B cell (primary cell): ENCODE measurements at regions not wholly inside any gene's neighbourhood (a gene's known extent, or its start where the extent isn't known, plus 50 kb on each side); places are given as distances from the start of the nearest gene placed in this dataset.

Source experiments
- ATAC-seq: fragments of 200-7000 bp; cut with Tn5 transposase; one replicate; pipeline ENCODE4 v1.10.0; 2021; ENCODE audit warnings: low read depth, mild to moderate bottlenecking, moderate number of reproducible peaks, moderate library complexity
- CTCF ChIA-PET: fragments of 350-600 bp; sonication (Branson Sonifier 250); formaldehyde crosslinking; loops from one replicate; lab custom pipeline; 2021; ENCODE audit warnings: antibody characterized with exemption, inconsistent platforms; lab: Charles Lee
- POLR2A ChIA-PET: fragments of 350-600 bp; sonication (Branson Sonifier 250); formaldehyde crosslinking; loops from one replicate; lab custom pipeline; 2021; ENCODE audit warnings: antibody characterized with exemption; lab: Charles Lee
- DNase-seq: peaks from one replicate; pipeline ENCODE4 v3.0.0; 2013
- H2AFZ ChIP-seq: 2 replicates; pipeline ENCODE4 v1.6.1; 2012; ENCODE audit warnings: mild to moderate bottlenecking, low read depth, low read length; ENCODE audit not compliant: insufficient read depth, poor library complexity, severe bottlenecking
- H3K27ac ChIP-seq, 2 donors: 1 replicate in 1 of 2; 2 replicates in 1 of 2; pipeline ENCODE4 v1.5.1; 2012 to 2013; ENCODE audit warnings: low read length in 2 of 2, mild to moderate bottlenecking in 2 of 2, moderate library complexity in 1 of 2
- H3K27me3 ChIP-seq, 4 experiments: fragments of 200-600 bp in 1 of 4; sonication (generic) in 1 of 4; replicated peaks in 1 of 4; 1 replicate in 2 of 4; 2 replicates in 2 of 4; pipeline versions ENCODE4 v1.6.1 to v1.7.0; 2013 to 2016; ENCODE audit warnings: low read length in 3 of 4, mild to moderate bottlenecking in 2 of 4, mixed read lengths in 1 of 4, moderate library complexity in 1 of 4; ENCODE audit not compliant: insufficient read depth in 4 of 4, control insufficient read depth in 3 of 4; ENCODE audit errors: control extremely low read depth in 1 of 4
- H3K36me3 ChIP-seq, 2 experiments: replicated peaks in 1 of 2; 1 replicate in 1 of 2; 2 replicates in 1 of 2; pipeline versions ENCODE4 v1.6.1 to v1.7.1; 2013; ENCODE audit warnings: low read length in 1 of 2; ENCODE audit not compliant: insufficient read depth in 2 of 2, control insufficient read depth in 1 of 2; ENCODE audit errors: control extremely low read depth in 1 of 2, extremely low read depth in 1 of 2
- H3K4me1 ChIP-seq, 2 donors: fragments of 200-600 bp in 1 of 2; sonication (generic) in 1 of 2; 1 replicate in 1 of 2; 2 replicates in 1 of 2; pipeline versions ENCODE4 v1.5.1 to v1.6.1; 2013 to 2017; ENCODE audit warnings: low read length in 2 of 2; ENCODE audit not compliant: control insufficient read depth in 2 of 2, insufficient read depth in 2 of 2
- H3K4me2 ChIP-seq: replicated peaks from 2 replicates; pipeline ENCODE3; 2012; ENCODE audit warnings: mild to moderate bottlenecking, low read depth, low read length; ENCODE audit not compliant: poor library complexity, severe bottlenecking
- H3K4me3 ChIP-seq, 5 experiments: fragments of 200-600 bp in 1 of 5; sonication (generic) in 1 of 5; 1 replicate in 3 of 5; 2 replicates in 2 of 5; pipeline versions ENCODE4 v1.5.1 to v1.7.0; 2011 to 2016; ENCODE audit warnings: low read length in 4 of 5, mild to moderate bottlenecking in 4 of 5, low read depth in 2 of 5, control low read depth in 1 of 5, moderate library complexity in 1 of 5; ENCODE audit not compliant: insufficient read depth in 1 of 5; ENCODE audit errors: control extremely low read depth in 1 of 5, extremely low read depth in 1 of 5
- H3K79me2 ChIP-seq: fragments of 200-600 bp; sonication (generic); one replicate; pipeline ENCODE4 v1.6.0; 2016; ENCODE audit warnings: low read length; ENCODE audit not compliant: control insufficient read depth, insufficient read depth
- H3K9ac ChIP-seq: fragments of 200-600 bp; sonication (generic); 2 replicates; pipeline ENCODE4 v1.6.1; 2017; ENCODE audit warnings: mild to moderate bottlenecking, low read length, moderate library complexity
- H3K9me3 ChIP-seq, 3 donors: one replicate each; pipeline versions ENCODE4 v1.6.1 to v1.7.1; 2013; ENCODE audit warnings: low read length in 2 of 3; ENCODE audit not compliant: control insufficient read depth in 2 of 3, insufficient read depth in 1 of 3; ENCODE audit errors: control extremely low read depth in 1 of 3
- H4K20me1 ChIP-seq: 2 replicates; pipeline ENCODE4 v1.6.0; 2012; ENCODE audit warnings: mild to moderate bottlenecking, low read length; ENCODE audit not compliant: insufficient read depth, control insufficient read depth, poor library complexity, severe bottlenecking
- H3K27ac Mint-ChIP-seq: one replicate; pipeline ENCODE4 v1.8.0; 2021; ENCODE audit warnings: mixed read lengths
- H3K27me3 Mint-ChIP-seq: one replicate; pipeline ENCODE4 v1.8.0; 2021; ENCODE audit warnings: mixed read lengths
- H3K4me1 Mint-ChIP-seq: one replicate; pipeline ENCODE4 v1.8.0; 2021; ENCODE audit warnings: mixed read lengths
- H3K4me3 Mint-ChIP-seq: one replicate; pipeline ENCODE4 v1.8.0; 2021; ENCODE audit warnings: mixed read lengths
- H3K9me3 Mint-ChIP-seq: one replicate; pipeline ENCODE4 v1.8.0; 2022; ENCODE audit warnings: mixed read lengths; ENCODE audit not compliant: insufficient read depth
- CTCF ChIP-seq: fragments of 200-600 bp; IDR thresholded peaks from one replicate; pipeline ENCODE4 v1.8.0; 2022; ENCODE audit warnings: antibody characterized with exemption, mild to moderate bottlenecking
- EZH2 ChIP-seq: IDR thresholded peaks from 2 replicates; pipeline ENCODE4 v1.6.1; 2012; ENCODE audit warnings: borderline replicate concordance, low read depth, mild to moderate bottlenecking, moderate library complexity, low read length; ENCODE audit not compliant: insufficient read depth, poor library complexity, severe bottlenecking
- WGBS: methylation state at CpG from one replicate; pipeline ENCODE4 v1.1.5; 2013; ENCODE audit warnings: missing lambda C conversion rate; ENCODE audit not compliant: insufficient coverage; 5-methylcytosine and 5-hydroxymethylcytosine counted together
- intact Hi-C: fragments of 100-400 bp; cut with micrococcal nuclease; formaldehyde crosslinking; loops from one replicate; pipeline ENCODE4 v1.10.0; 2022

DNA sequence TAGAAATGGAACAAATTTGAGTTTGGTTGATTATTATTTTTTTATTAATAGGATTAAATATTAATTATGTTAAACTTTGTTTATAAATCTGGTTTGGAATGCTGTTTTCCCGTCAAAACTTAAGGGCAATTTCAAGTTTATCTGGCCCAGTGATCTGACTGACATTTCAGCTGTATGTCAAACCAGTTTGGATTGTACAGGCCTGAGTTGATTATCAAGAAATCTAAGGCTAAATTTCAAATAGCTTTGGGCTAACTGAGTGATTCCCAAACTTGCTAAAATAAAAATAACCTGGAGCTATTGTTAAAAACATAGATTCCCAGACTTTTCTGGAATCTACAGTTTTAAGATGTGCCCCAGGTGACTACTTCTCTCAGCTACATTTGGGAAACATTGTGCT is 65.9 kb upstream of the SPOPL start:
- Histone ChIP-seq H3K9me3 (no peaks in the 10 kb centered on the region), H3K4me1 (no peaks in the 10 kb centered on the region), H3K79me2 (no peaks in the 10 kb centered on the region), H3K27me3 (no peaks in the 10 kb centered on the region), H3K9ac (no peak overlapping the region), H2AFZ (no peak overlapping the region), H3K36me3 (no peaks in the 10 kb centered on the region), H3K27ac (no peak overlapping the region), H4K20me1 (no peaks in the 10 kb centered on the region), H3K4me2 (no peak overlapping the region), H3K4me3 (no peak overlapping the region)
- Mint-ChIP-seq H3K4me1 (no peaks in the 10 kb centered on the region), H3K9me3 (no peaks in the 10 kb centered on the region), H3K27ac (no peak overlapping the region), H3K27me3 (no peaks in the 10 kb centered on the region), H3K4me3 (no peak overlapping the region)
- intact Hi-C loops: no loop called here
- WGBS: no CpG with 5 or more reads among the region's 1 CpG
- TF ChIP-seq CTCF: no peak
- ATAC-seq (no peak), DNase-seq (no peak)
- ChIA-PET CTCF (no interaction called here), POLR2A (no interaction called here)

DNA sequence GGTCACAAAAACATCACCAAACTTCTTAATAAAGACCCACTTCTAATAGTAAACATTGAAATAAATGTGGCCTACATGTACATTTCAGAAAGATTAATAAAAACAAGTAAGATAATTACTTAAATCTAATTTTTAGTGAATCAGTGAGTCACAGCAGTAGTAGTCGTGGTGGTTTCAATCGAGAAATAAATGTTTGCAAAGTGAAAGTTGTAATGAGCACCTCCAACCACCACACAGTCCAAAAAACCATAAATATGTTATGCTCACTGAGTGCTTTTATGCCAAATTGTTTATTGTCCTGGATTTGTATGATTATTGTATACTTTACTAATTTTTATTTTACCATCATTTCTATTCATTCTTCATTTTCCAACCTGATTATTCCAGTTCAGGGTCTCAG is 61.8 kb upstream of the SPOPL start:
- Histone ChIP-seq H3K9ac (no peak overlapping the region), H3K9me3 (no peaks in the 10 kb centered on the region), H3K4me3 (no peak overlapping the region), H3K27ac (no peak overlapping the region), H3K27me3 (no peaks in the 10 kb centered on the region), H3K4me1 (no peaks in the 10 kb centered on the region), H3K79me2 (no peaks in the 10 kb centered on the region), H3K4me2 (no peak overlapping the region), H3K36me3 (no peaks in the 10 kb centered on the region), H4K20me1 (no peaks in the 10 kb centered on the region), H2AFZ (no peak overlapping the region)
- H3K9me3 Mint-ChIP-seq: no peaks in the 10 kb centered on the region
- CTCF ChIA-PET: no interaction called here
- POLR2A ChIA-PET: no interaction called here
- WGBS: no CpG with 5 or more reads among the region's 2 CpGs
- TF ChIP-seq CTCF: no peak
- no peak for TF ChIP-seq EZH2
- peaks cover 4% of the 10 kb centered on the region for H3K4me1 Mint-ChIP-seq
- ATAC-seq (no peak), DNase-seq (no peak)
- intact Hi-C loops: no loop called here
- H3K27ac Mint-ChIP-seq: no peak overlapping the region
- H3K27me3 Mint-ChIP-seq: no peaks in the 10 kb centered on the region
- H3K4me3 Mint-ChIP-seq: no peak overlapping the region
